GM23338 (cell line): ENCODE measurements at regions not wholly inside any gene's neighbourhood (a gene's known extent, or its start where the extent isn't known, plus 50 kb on each side); places are given as distances from the start of the nearest gene placed in this dataset.
A peak's percentile ranks its signal among the peaks of the same experiment; 100 is the strongest.

Experiments used
- ATAC-seq: fragments of 200-7000 bp; cut with Tn5 transposase; 3 replicates; pipeline ENCODE4 v1.9.1; 2020
- DNase-seq: peaks from one replicate; pipeline ENCODE4 v3.0.0-alpha.2; 2015; ENCODE audit warnings: low spot score
- H2AFZ ChIP-seq: fragments of 200-600 bp; sonication (generic); 2 replicates; pipeline ENCODE4 v1.8.0; 2016; ENCODE audit warnings: antibody characterized with exemption, mild to moderate bottlenecking, moderate library complexity
- H3F3A ChIP-seq: fragments of 200-600 bp; sonication (generic); replicated peaks from 2 replicates; pipeline ENCODE4 v1.8.0; 2017; ENCODE audit warnings: antibody characterized with exemption, mixed run types, low read depth
- H3K27ac ChIP-seq: fragments of 200-600 bp; sonication (generic); 2 replicates; pipeline ENCODE4 v1.6.1; 2016; ENCODE audit warnings: low read depth
- H3K27me3 ChIP-seq: fragments of 200-600 bp; sonication (generic); 2 replicates; pipeline ENCODE4 v1.8.0; 2016; ENCODE audit warnings: mild to moderate bottlenecking, mixed run types, moderate library complexity; ENCODE audit not compliant: insufficient read depth
- H3K36me3 ChIP-seq: fragments of 200-600 bp; sonication (generic); 2 replicates; pipeline ENCODE4 v1.8.0; 2016; ENCODE audit warnings: mild to moderate bottlenecking; ENCODE audit not compliant: insufficient read depth
- H3K4me1 ChIP-seq: fragments of 200-600 bp; sonication (generic); 2 replicates; pipeline ENCODE4 v1.8.0; 2016; ENCODE audit warnings: mild to moderate bottlenecking, moderate library complexity; ENCODE audit not compliant: insufficient read depth
- H3K4me2 ChIP-seq: fragments of 200-600 bp; sonication (generic); 2 replicates; pipeline ENCODE4 v1.7.1; 2017; ENCODE audit warnings: mixed run types
- H3K4me3 ChIP-seq: fragments of 200-600 bp; sonication (generic); 2 replicates; pipeline ENCODE4 v1.6.1; 2016; ENCODE audit warnings: mixed run types
- H3K79me2 ChIP-seq: fragments of 200-600 bp; sonication (generic); replicated peaks from 2 replicates; pipeline ENCODE4 v1.8.0; 2017; ENCODE audit warnings: mild to moderate bottlenecking; ENCODE audit not compliant: insufficient read depth
- H3K9me2 ChIP-seq: fragments of 200-600 bp; sonication (generic); 2 replicates; pipeline ENCODE4 v1.8.0; 2017; ENCODE audit not compliant: insufficient read depth
- H4K20me1 ChIP-seq: fragments of 200-600 bp; sonication (generic); replicated peaks from 2 replicates; pipeline ENCODE4 v1.8.0; 2017; ENCODE audit warnings: mild to moderate bottlenecking; ENCODE audit not compliant: insufficient read depth
- H3K27ac Mint-ChIP-seq: 2 replicates; pipeline ENCODE4 v1.8.0; 2020; ENCODE audit warnings: inconsistent platforms, mild to moderate bottlenecking, moderate library complexity, mixed read lengths
- H3K27me3 Mint-ChIP-seq: 3 replicates; pipeline ENCODE4 v1.8.0; 2022; ENCODE audit warnings: low read depth, mild to moderate bottlenecking, moderate library complexity, mixed read lengths, inconsistent platforms; ENCODE audit not compliant: insufficient read depth, poor library complexity
- H3K36me3 Mint-ChIP-seq: 3 replicates; pipeline ENCODE4 v1.8.0; 2021; ENCODE audit warnings: low read depth, mild to moderate bottlenecking, inconsistent platforms, moderate library complexity, mixed read lengths
- H3K4me1 Mint-ChIP-seq: 3 replicates; pipeline ENCODE4 v1.8.0; 2020; ENCODE audit warnings: mild to moderate bottlenecking, inconsistent platforms, mixed read lengths
- H3K4me3 Mint-ChIP-seq: 3 replicates; pipeline ENCODE4 v1.8.0; 2021; ENCODE audit warnings: moderate library complexity, mild to moderate bottlenecking, inconsistent platforms, mixed read lengths
- H3K9me3 Mint-ChIP-seq: 3 replicates; pipeline ENCODE4 v1.8.0; 2020; ENCODE audit warnings: moderate library complexity, mild to moderate bottlenecking, inconsistent platforms, mixed read lengths
- CREB1 ChIP-seq: fragments of 250-450 bp; sonication (Bioruptor Pico); IDR thresholded peaks from 2 replicates; pipeline ENCODE4 v1.5.0; 2020; ENCODE audit warnings: low read depth, mild to moderate bottlenecking, moderate library complexity
- EZH2 ChIP-seq: fragments of 200-600 bp; sonication (generic); IDR thresholded peaks from one replicate; pipeline ENCODE4 v1.8.0; 2017; ENCODE audit warnings: antibody characterized with exemption, mild to moderate bottlenecking, low read depth; ENCODE audit not compliant: unreplicated experiment
- EZH2phosphoT487 ChIP-seq: fragments of 200-600 bp; sonication (generic); IDR thresholded peaks from one replicate; pipeline ENCODE4 v1.8.1; 2018; ENCODE audit warnings: antibody characterized with exemption; ENCODE audit not compliant: unreplicated experiment
- JUNB ChIP-seq: IDR thresholded peaks from one replicate; pipeline ENCODE4 v1.6.1; 2016; ENCODE audit warnings: antibody characterized with exemption; ENCODE audit not compliant: unreplicated experiment
- NANOG ChIP-seq: IDR thresholded peaks from 2 replicates; pipeline ENCODE4 v1.6.1; 2016; ENCODE audit warnings: antibody characterized with exemption, borderline replicate concordance
- POLR2AphosphoS5 ChIP-seq: IDR thresholded peaks from 2 replicates; pipeline ENCODE4 v1.6.1; 2016; ENCODE audit warnings: antibody characterized with exemption, low read depth
- STAT1 ChIP-seq: IDR thresholded peaks from one replicate; pipeline ENCODE4 v1.6.1; 2016; ENCODE audit warnings: antibody characterized with exemption; ENCODE audit not compliant: unreplicated experiment
- ZNF114 ChIP-seq: fragments of 250-450 bp; sonication (Bioruptor Pico); IDR thresholded peaks from 2 replicates; pipeline ENCODE4 v1.5.0; 2020; ENCODE audit warnings: mild to moderate bottlenecking, moderate library complexity
- ZNF331 ChIP-seq: fragments of 250-450 bp; sonication (Bioruptor Pico); IDR thresholded peaks from 2 replicates; pipeline ENCODE4 v1.5.0; 2020; ENCODE audit warnings: low read depth, mild to moderate bottlenecking, moderate library complexity
- TF ChIP-seq, protein P1 (sequence below), 2 experiments: fragments of 200-600 bp in 1 of 2; sonication (generic) in 1 of 2; conservative IDR thresholded peaks; 2 replicates each; pipeline versions ENCODE4 v1.5.1 to v1.6.1; 2016 to 2017; ENCODE audit warnings: antibody characterized with exemption in 2 of 2, low read depth in 2 of 2, mild to moderate bottlenecking in 2 of 2, moderate library complexity in 1 of 2
- TF ChIP-seq, protein P2 (sequence below): IDR thresholded peaks from 2 replicates; pipeline ENCODE4 v1.6.1; 2016; ENCODE audit warnings: antibody characterized with exemption
- TF ChIP-seq, protein P3 (sequence below): IDR thresholded peaks from one replicate; pipeline ENCODE4 v1.6.1; 2018; ENCODE audit warnings: antibody characterized with exemption; ENCODE audit not compliant: unreplicated experiment

DNA sequence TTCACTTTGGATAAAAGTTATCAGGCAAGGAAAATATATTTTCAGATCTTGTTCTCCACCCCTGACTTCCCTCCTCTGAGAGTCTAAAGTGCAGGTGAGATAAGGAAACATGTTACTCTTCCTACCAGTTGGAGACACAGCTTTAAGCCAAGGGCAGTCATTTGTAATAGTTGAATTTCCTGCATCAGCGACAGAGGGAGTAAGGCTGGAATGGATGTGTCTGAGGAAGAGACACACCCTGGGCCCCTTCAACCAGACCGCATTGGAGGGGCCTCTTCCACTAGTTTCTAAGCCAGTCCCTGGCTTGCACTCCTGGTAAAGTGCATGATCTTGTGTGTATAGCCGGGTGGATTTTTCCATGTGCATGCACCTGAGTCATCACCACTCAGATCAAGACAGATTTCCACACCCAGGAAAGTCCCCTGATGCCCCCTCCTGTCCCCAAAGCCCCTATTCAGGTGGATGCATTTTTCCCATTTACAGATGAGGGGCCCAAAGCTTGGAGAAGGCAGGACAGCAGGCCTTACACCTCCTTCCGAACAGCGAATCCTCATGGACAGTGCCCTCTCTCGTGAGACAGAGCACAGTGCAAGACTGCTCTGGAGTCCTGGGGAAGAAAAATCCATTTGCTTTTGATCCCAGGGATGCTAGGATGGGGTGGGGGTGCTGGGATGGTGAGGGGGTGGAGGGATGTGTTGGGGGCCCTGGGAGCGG lies 66.7 kb upstream of the SH3RF3 start:
- ATAC-seq (peak; percentile 71), DNase-seq (peak; percentile 16)
- Mint-ChIP-seq H3K36me3 (no peaks in the 10 kb centered on the region), H3K4me1 (peaks cover 18% of the 10 kb centered on the region), H3K27me3 (peaks cover 2% of the 10 kb centered on the region), H3K9me3 (no peaks in the 10 kb centered on the region), H3K27ac (no peak overlapping the region), H3K4me3 (no peak overlapping the region)
- TF ChIP-seq, protein P1, sequence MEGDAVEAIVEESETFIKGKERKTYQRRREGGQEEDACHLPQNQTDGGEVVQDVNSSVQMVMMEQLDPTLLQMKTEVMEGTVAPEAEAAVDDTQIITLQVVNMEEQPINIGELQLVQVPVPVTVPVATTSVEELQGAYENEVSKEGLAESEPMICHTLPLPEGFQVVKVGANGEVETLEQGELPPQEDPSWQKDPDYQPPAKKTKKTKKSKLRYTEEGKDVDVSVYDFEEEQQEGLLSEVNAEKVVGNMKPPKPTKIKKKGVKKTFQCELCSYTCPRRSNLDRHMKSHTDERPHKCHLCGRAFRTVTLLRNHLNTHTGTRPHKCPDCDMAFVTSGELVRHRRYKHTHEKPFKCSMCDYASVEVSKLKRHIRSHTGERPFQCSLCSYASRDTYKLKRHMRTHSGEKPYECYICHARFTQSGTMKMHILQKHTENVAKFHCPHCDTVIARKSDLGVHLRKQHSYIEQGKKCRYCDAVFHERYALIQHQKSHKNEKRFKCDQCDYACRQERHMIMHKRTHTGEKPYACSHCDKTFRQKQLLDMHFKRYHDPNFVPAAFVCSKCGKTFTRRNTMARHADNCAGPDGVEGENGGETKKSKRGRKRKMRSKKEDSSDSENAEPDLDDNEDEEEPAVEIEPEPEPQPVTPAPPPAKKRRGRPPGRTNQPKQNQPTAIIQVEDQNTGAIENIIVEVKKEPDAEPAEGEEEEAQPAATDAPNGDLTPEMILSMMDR (conservative IDR thresholded peaks at IDR 0.05; ENCODE audit: low read depth in 2 of 2), result peak; percentile 9 to 36; a peak in 2 of 4 replicates
- no peak for TF ChIP-seq STAT1
- H3K27ac ChIP-seq, result no peak overlapping the region
- H4K20me1 ChIP-seq, result no peaks in the 10 kb centered on the region
- H2AFZ ChIP-seq, result no peak overlapping the region
- no peaks in the 10 kb centered on the region for H3K36me3 ChIP-seq
- H3K27me3 ChIP-seq, result no peaks in the 10 kb centered on the region
- no peaks in the 10 kb centered on the region; the same call in 1 of the 2 replicates for H3K4me1 ChIP-seq
- H3K4me2 ChIP-seq, result no peak overlapping the region
- H3F3A ChIP-seq, result no peaks in the 10 kb centered on the region
- H3K79me2 ChIP-seq, result no peaks in the 10 kb centered on the region
- no peaks in the 10 kb centered on the region for H3K9me2 ChIP-seq
- H3K4me3 ChIP-seq, result no peak overlapping the region

DNA sequence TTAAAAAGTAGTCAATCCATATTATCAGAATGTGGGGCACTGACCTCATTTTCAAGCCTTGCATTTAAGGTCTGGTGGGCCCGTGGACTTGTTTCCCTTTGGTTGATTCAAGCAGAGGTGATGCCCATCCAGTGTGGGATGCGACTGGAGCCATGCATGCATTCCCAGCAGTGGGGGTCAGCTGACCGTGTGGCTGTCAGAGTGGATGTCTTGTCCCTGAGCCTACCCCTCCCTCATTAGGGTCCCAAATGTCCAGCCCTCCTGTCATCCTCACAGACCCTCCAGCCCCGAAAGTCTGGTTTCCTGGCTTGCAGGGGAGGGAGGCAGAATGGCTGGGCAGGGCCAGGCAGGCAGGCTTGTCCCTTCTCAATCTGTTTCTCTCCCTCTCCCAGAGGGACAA lies 67.3 kb upstream of the SH3RF3 start:
- no peaks in the 10 kb centered on the region for H3K79me2 ChIP-seq
- TF ChIP-seq POLR2AphosphoS5 (no peak), NANOG (no peak), JUNB (no peak), ZNF331 (CRISPR knock-in tag) (no peak), STAT1 (no peak), ZNF114 (no peak), EZH2 (no peak), EZH2phosphoT487 (no peak), CREB1 (CRISPR knock-in tag) (no peak)
- TF ChIP-seq, protein P2, sequence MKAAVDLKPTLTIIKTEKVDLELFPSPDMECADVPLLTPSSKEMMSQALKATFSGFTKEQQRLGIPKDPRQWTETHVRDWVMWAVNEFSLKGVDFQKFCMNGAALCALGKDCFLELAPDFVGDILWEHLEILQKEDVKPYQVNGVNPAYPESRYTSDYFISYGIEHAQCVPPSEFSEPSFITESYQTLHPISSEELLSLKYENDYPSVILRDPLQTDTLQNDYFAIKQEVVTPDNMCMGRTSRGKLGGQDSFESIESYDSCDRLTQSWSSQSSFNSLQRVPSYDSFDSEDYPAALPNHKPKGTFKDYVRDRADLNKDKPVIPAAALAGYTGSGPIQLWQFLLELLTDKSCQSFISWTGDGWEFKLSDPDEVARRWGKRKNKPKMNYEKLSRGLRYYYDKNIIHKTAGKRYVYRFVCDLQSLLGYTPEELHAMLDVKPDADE, result no peak
- TF ChIP-seq, protein P1 (conservative IDR thresholded peaks at IDR 0.05; ENCODE audit: low read depth in 2 of 2), result no peak
- TF ChIP-seq, protein P3, sequence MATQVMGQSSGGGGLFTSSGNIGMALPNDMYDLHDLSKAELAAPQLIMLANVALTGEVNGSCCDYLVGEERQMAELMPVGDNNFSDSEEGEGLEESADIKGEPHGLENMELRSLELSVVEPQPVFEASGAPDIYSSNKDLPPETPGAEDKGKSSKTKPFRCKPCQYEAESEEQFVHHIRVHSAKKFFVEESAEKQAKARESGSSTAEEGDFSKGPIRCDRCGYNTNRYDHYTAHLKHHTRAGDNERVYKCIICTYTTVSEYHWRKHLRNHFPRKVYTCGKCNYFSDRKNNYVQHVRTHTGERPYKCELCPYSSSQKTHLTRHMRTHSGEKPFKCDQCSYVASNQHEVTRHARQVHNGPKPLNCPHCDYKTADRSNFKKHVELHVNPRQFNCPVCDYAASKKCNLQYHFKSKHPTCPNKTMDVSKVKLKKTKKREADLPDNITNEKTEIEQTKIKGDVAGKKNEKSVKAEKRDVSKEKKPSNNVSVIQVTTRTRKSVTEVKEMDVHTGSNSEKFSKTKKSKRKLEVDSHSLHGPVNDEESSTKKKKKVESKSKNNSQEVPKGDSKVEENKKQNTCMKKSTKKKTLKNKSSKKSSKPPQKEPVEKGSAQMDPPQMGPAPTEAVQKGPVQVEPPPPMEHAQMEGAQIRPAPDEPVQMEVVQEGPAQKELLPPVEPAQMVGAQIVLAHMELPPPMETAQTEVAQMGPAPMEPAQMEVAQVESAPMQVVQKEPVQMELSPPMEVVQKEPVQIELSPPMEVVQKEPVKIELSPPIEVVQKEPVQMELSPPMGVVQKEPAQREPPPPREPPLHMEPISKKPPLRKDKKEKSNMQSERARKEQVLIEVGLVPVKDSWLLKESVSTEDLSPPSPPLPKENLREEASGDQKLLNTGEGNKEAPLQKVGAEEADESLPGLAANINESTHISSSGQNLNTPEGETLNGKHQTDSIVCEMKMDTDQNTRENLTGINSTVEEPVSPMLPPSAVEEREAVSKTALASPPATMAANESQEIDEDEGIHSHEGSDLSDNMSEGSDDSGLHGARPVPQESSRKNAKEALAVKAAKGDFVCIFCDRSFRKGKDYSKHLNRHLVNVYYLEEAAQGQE, result no peak

More for the DNA sequence above, 67.3 kb upstream of the SH3RF3 start:
- H3K4me1 Mint-ChIP-seq, result peaks cover 15% of the 10 kb centered on the region
- no peak for ATAC-seq
- Histone ChIP-seq H3K27ac (no peak overlapping the region), H3K4me1 (no peaks in the 10 kb centered on the region; the same call in 1 of the 2 replicates), H4K20me1 (no peaks in the 10 kb centered on the region), H3K4me3 (no peak overlapping the region), H3K36me3 (no peaks in the 10 kb centered on the region), H3K27me3 (no peaks in the 10 kb centered on the region), H2AFZ (no peak overlapping the region), H3K9me2 (no peaks in the 10 kb centered on the region), H3K4me2 (no peak overlapping the region), H3F3A (no peaks in the 10 kb centered on the region)
- no peaks in the 10 kb centered on the region for H3K9me3 Mint-ChIP-seq
- H3K27me3 Mint-ChIP-seq, result peaks cover 2% of the 10 kb centered on the region
- H3K27ac Mint-ChIP-seq, result no peak overlapping the region
- no peak overlapping the region for H3K4me3 Mint-ChIP-seq
- H3K36me3 Mint-ChIP-seq, result no peaks in the 10 kb centered on the region
- no peak for DNase-seq
